ENCODE measurements at regions not wholly inside any gene's neighbourhood (a gene's known extent, or its start where the extent isn't known, plus 50 kb on each side); places are given as distances from the start of the nearest gene placed in this dataset.

DNA sequence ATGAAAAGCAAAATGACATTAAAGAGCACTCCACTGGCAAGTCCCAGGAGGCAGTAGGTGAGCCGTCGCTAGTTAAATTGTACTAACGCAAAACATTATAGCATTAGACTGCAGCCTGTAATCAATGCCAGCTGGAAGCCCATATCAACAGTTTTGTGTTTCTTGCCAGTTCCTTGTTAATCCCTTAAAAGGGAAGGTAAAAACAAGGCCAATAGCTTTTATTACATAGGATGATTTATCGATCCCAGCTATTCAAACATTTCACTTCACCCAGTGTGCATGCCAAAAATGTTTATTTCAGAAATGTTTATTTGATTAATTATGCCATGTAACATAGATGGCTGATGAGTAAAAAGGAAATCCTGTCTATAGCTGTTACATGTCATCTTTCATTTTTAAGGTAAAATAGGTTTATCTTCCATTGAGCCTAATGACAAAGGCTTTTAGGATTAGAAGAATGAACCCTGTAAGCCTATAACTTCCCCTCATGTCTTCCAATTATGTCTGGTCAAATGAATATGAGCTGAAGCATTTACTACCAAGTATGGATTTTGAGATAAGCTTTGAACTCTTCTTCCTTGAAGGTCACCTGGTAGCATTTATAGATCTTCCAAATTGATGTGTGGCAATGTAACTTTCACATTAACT, 591.2 kb downstream of the RNF144A start:
- H3K27ac Mint-ChIP-seq, result no peak overlapping the region
- DNase-seq, result no peak

More for the DNA sequence above, 591.2 kb downstream of the RNF144A start:
- Histone ChIP-seq H3T11ph (ENCODE audit: low read length) (no peak overlapping the region), H3K56ac (ENCODE audit: insufficient read length, low read depth, low read length) (no peak overlapping the region), H3K9me3 (ENCODE audit: control insufficient read depth, low read depth, low read length) (no peaks in the 10 kb centered on the region), H3K27ac (ENCODE audit: insufficient read length, low read depth, low read length) (no peak overlapping the region), H3K27me3 (ENCODE audit: insufficient read depth, low read length) (no peaks in the 10 kb centered on the region), H3K4me2 (ENCODE audit: insufficient read depth, insufficient read length, low read length) (no peak overlapping the region), H4K20me1 (ENCODE audit: control insufficient read depth, insufficient read depth, insufficient read length) (no peaks in the 10 kb centered on the region), H3K23me2 (ENCODE audit: insufficient read length, low read depth, low read length, poor library complexity, severe bottlenecking) (no peaks in the 10 kb centered on the region), H3K79me1 (ENCODE audit: insufficient read depth, low read depth, low read length, poor library complexity, severe bottlenecking) (no peaks in the 10 kb centered on the region), H3K9ac (ENCODE audit: extremely low read depth, insufficient read length, low read length) (no peak overlapping the region), H2BK15ac (ENCODE audit: low read depth, low read length) (no peak overlapping the region), H3K23ac (ENCODE audit: insufficient read length, low read depth, low read length) (no peak overlapping the region), H3K4ac (ENCODE audit: low read depth, low read length) (no peak overlapping the region), H2BK12ac (ENCODE audit: insufficient read length, low read depth, low read length) (no peak overlapping the region), H2BK5ac (ENCODE audit: insufficient read length, low read length) (no peak overlapping the region), H4K5ac (ENCODE audit: insufficient read length, low read depth, low read length) (no peak overlapping the region), H3K4me1 (ENCODE audit: insufficient read depth, low read length) (no peaks in the 10 kb centered on the region), H2BK20ac (ENCODE audit: low read depth, low read length, poor library complexity, severe bottlenecking) (no peak overlapping the region), H2BK120ac (ENCODE audit: low read depth, low read length, poor library complexity, severe bottlenecking) (no peak overlapping the region), H4K8ac (replicated peaks; ENCODE audit: insufficient read length, low read depth, low read length) (no peak overlapping the region), H2AK5ac (ENCODE audit: insufficient read length, low read length) (no peak overlapping the region), H4K91ac (ENCODE audit: insufficient read length, low read depth, low read length) (no peak overlapping the region), H3K18ac (ENCODE audit: insufficient read length, low read depth, low read length) (no peak overlapping the region), H2AFZ (ENCODE audit: low read length) (no peak overlapping the region), H3K14ac (ENCODE audit: insufficient read depth, low read length) (no peak overlapping the region), H3K79me2 (ENCODE audit: insufficient read depth, low read length) (no peaks in the 10 kb centered on the region)
- no peak overlapping the region for H3K4me3 Mint-ChIP-seq
- no peak for TF ChIP-seq CTCF (conservative IDR thresholded peaks at IDR 0.05)
- H3K27me3 Mint-ChIP-seq (ENCODE audit: low read depth), result no peaks in the 10 kb centered on the region
- no peaks in the 10 kb centered on the region for H3K4me1 Mint-ChIP-seq
- WGBS (ENCODE audit: extremely low coverage, insufficient read length, low lambda C conversion rate), result no CpG with 5 or more reads among the region's 4 CpGs
- peaks cover 0 to 2% of the 10 kb centered on the region in 2 experiments; a peak in 2 of 5 replicates for H3K9me3 Mint-ChIP-seq
- H3K36me3 Mint-ChIP-seq (ENCODE audit: insufficient read depth in 1 of 3, low read depth in 3 of 3), result no peaks in the 10 kb centered on the region; a peak in 1 of 7 replicates

Data from H9 (cell line).